ENCODE measurements at regions not wholly inside any gene's neighbourhood (a gene's known extent, or its start where the extent isn't known, plus 50 kb on each side); places are given as distances from the start of the nearest gene placed in this dataset.

GRCh38 chr9:88722753-88723152 lies 187.8 kb downstream of the NXNL2 start:
- FAIRE-seq (no peak), DNase-seq (no peak)
- Histone ChIP-seq H3K36me3 (ENCODE audit: control insufficient read depth in 2 of 3, insufficient read depth in 3 of 3, low read length in 3 of 3) (no peaks in the 10 kb centered on the region), H3K4me3 (ENCODE audit: low read length in 3 of 3) (no peak overlapping the region), H3K27me3 (ENCODE audit: control insufficient read depth, insufficient read depth, low read length) (no peaks in the 10 kb centered on the region), H3K27ac (ENCODE audit: low read depth in 2 of 2, low read length in 2 of 2) (no peak overlapping the region), H3K9me3 (ENCODE audit: control insufficient read depth in 2 of 3, insufficient read depth in 1 of 3, low read length in 3 of 3) (no peaks in the 10 kb centered on the region), H3K9ac (ENCODE audit: low read length in 3 of 3) (no peak overlapping the region), H3K4me1 (ENCODE audit: control insufficient read depth in 2 of 3, insufficient read depth in 2 of 3, low read depth in 1 of 3, low read length in 3 of 3) (no peaks in the 10 kb centered on the region)
- TF ChIP-seq CTCF (IDR thresholded peaks at IDR 0.05; ENCODE audit: borderline replicate concordance, extremely low read depth, insufficient read depth), result peak; percentile 34
- intact Hi-C loops (cut with DNase I), result no loop called here

- H3K27me3 ChIP-seq (ENCODE audit: control insufficient read depth, insufficient read depth, low read length), result no peaks in the 10 kb centered on the region
- no peak overlapping the region for H3K4me3 ChIP-seq (ENCODE audit: low read length in 3 of 3)
- no peaks in the 10 kb centered on the region for H3K36me3 ChIP-seq (ENCODE audit: control insufficient read depth in 2 of 3, insufficient read depth in 3 of 3, low read length in 3 of 3)
- DNase-seq (no peak), FAIRE-seq (no peak)
- H3K9me3 ChIP-seq (ENCODE audit: control insufficient read depth in 2 of 3, insufficient read depth in 1 of 3, low read length in 3 of 3), result no peaks in the 10 kb centered on the region
- intact Hi-C loops (cut with DNase I), result no loop called here
- no peak for TF ChIP-seq CTCF (IDR thresholded peaks at IDR 0.05; ENCODE audit: borderline replicate concordance, extremely low read depth, insufficient read depth)
- no peak overlapping the region for H3K27ac ChIP-seq (ENCODE audit: low read depth in 2 of 2, low read length in 2 of 2)
- no peak overlapping the region for H3K9ac ChIP-seq (ENCODE audit: low read length in 3 of 3)
- no peaks in the 10 kb centered on the region for H3K4me1 ChIP-seq (ENCODE audit: control insufficient read depth in 2 of 3, insufficient read depth in 2 of 3, low read depth in 1 of 3, low read length in 3 of 3)
These were observed 188.8 kb downstream of the NXNL2 start for GRCh38 chr9:88723751-88724150.

- intact Hi-C loops (cut with DNase I), result no loop called here
- Histone ChIP-seq H3K9ac (ENCODE audit: low read length in 3 of 3) (no peak overlapping the region), H3K27me3 (ENCODE audit: control insufficient read depth, insufficient read depth, low read length) (no peaks in the 10 kb centered on the region), H3K27ac (ENCODE audit: low read depth in 2 of 2, low read length in 2 of 2) (no peak overlapping the region), H3K9me3 (ENCODE audit: control insufficient read depth in 2 of 3, insufficient read depth in 1 of 3, low read length in 3 of 3) (no peaks in the 10 kb centered on the region), H3K36me3 (ENCODE audit: control insufficient read depth in 2 of 3, insufficient read depth in 3 of 3, low read length in 3 of 3) (no peaks in the 10 kb centered on the region), H3K4me1 (ENCODE audit: control insufficient read depth in 2 of 3, insufficient read depth in 2 of 3, low read depth in 1 of 3, low read length in 3 of 3) (no peaks in the 10 kb centered on the region), H3K4me3 (ENCODE audit: low read length in 3 of 3) (no peak overlapping the region)
- DNase-seq, result peak in 1 of 5 donors; percentile 20
- TF ChIP-seq CTCF (IDR thresholded peaks at IDR 0.05; ENCODE audit: borderline replicate concordance, extremely low read depth, insufficient read depth), result no peak
- no peak for FAIRE-seq
These were observed 189.4 kb downstream of the NXNL2 start for GRCh38 chr9:88724331-88724730.

GRCh38 chr9:88725300-88726019 lies 190.5 kb downstream of the NXNL2 start:
- no peak for FAIRE-seq
- no peaks in the 10 kb centered on the region for H3K36me3 ChIP-seq (ENCODE audit: control insufficient read depth in 2 of 3, insufficient read depth in 3 of 3, low read length in 3 of 3)
- H3K4me3 ChIP-seq (ENCODE audit: low read length in 3 of 3), result no peak overlapping the region
- no peaks in the 10 kb centered on the region for H3K9me3 ChIP-seq (ENCODE audit: control insufficient read depth in 2 of 3, insufficient read depth in 1 of 3, low read length in 3 of 3)
- no peaks in the 10 kb centered on the region for H3K27me3 ChIP-seq (ENCODE audit: control insufficient read depth, insufficient read depth, low read length)
- intact Hi-C loops (cut with DNase I), result no loop called here
- no peak overlapping the region for H3K27ac ChIP-seq (ENCODE audit: low read depth in 2 of 2, low read length in 2 of 2)
- TF ChIP-seq CTCF (IDR thresholded peaks at IDR 0.05; ENCODE audit: borderline replicate concordance, extremely low read depth, insufficient read depth), result no peak
- H3K4me1 ChIP-seq (ENCODE audit: control insufficient read depth in 2 of 3, insufficient read depth in 2 of 3, low read depth in 1 of 3, low read length in 3 of 3), result no peaks in the 10 kb centered on the region
- no peak overlapping the region for H3K9ac ChIP-seq (ENCODE audit: low read length in 3 of 3)
- DNase-seq, result peak in 1 of 5 donors; percentile 67
